ENCODE measurements at regions not wholly inside any gene's neighbourhood (a gene's known extent, or its start where the extent isn't known, plus 50 kb on each side); places are given as distances from the start of the nearest gene placed in this dataset.

DNA sequence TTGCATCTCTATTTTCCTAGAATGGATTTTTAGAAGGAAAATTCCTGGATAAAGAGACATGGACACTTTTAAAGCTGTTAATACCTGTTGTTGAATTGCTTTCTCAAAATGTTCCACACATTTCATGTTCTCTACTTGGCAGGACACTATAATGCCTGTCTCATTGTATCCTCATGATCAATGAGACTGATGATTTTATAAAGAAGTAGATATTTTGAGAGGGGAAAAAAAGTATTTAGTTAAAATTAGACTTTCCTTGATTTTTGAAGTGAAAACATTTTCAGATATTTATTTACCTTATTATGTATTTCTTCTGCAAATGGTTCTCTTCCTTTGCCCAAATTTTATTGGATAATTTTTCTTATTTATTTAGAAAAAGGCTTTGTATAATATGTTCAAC lies 242.5 kb downstream of the MYCN start (continued):
- TF ChIP-seq, protein P1, sequence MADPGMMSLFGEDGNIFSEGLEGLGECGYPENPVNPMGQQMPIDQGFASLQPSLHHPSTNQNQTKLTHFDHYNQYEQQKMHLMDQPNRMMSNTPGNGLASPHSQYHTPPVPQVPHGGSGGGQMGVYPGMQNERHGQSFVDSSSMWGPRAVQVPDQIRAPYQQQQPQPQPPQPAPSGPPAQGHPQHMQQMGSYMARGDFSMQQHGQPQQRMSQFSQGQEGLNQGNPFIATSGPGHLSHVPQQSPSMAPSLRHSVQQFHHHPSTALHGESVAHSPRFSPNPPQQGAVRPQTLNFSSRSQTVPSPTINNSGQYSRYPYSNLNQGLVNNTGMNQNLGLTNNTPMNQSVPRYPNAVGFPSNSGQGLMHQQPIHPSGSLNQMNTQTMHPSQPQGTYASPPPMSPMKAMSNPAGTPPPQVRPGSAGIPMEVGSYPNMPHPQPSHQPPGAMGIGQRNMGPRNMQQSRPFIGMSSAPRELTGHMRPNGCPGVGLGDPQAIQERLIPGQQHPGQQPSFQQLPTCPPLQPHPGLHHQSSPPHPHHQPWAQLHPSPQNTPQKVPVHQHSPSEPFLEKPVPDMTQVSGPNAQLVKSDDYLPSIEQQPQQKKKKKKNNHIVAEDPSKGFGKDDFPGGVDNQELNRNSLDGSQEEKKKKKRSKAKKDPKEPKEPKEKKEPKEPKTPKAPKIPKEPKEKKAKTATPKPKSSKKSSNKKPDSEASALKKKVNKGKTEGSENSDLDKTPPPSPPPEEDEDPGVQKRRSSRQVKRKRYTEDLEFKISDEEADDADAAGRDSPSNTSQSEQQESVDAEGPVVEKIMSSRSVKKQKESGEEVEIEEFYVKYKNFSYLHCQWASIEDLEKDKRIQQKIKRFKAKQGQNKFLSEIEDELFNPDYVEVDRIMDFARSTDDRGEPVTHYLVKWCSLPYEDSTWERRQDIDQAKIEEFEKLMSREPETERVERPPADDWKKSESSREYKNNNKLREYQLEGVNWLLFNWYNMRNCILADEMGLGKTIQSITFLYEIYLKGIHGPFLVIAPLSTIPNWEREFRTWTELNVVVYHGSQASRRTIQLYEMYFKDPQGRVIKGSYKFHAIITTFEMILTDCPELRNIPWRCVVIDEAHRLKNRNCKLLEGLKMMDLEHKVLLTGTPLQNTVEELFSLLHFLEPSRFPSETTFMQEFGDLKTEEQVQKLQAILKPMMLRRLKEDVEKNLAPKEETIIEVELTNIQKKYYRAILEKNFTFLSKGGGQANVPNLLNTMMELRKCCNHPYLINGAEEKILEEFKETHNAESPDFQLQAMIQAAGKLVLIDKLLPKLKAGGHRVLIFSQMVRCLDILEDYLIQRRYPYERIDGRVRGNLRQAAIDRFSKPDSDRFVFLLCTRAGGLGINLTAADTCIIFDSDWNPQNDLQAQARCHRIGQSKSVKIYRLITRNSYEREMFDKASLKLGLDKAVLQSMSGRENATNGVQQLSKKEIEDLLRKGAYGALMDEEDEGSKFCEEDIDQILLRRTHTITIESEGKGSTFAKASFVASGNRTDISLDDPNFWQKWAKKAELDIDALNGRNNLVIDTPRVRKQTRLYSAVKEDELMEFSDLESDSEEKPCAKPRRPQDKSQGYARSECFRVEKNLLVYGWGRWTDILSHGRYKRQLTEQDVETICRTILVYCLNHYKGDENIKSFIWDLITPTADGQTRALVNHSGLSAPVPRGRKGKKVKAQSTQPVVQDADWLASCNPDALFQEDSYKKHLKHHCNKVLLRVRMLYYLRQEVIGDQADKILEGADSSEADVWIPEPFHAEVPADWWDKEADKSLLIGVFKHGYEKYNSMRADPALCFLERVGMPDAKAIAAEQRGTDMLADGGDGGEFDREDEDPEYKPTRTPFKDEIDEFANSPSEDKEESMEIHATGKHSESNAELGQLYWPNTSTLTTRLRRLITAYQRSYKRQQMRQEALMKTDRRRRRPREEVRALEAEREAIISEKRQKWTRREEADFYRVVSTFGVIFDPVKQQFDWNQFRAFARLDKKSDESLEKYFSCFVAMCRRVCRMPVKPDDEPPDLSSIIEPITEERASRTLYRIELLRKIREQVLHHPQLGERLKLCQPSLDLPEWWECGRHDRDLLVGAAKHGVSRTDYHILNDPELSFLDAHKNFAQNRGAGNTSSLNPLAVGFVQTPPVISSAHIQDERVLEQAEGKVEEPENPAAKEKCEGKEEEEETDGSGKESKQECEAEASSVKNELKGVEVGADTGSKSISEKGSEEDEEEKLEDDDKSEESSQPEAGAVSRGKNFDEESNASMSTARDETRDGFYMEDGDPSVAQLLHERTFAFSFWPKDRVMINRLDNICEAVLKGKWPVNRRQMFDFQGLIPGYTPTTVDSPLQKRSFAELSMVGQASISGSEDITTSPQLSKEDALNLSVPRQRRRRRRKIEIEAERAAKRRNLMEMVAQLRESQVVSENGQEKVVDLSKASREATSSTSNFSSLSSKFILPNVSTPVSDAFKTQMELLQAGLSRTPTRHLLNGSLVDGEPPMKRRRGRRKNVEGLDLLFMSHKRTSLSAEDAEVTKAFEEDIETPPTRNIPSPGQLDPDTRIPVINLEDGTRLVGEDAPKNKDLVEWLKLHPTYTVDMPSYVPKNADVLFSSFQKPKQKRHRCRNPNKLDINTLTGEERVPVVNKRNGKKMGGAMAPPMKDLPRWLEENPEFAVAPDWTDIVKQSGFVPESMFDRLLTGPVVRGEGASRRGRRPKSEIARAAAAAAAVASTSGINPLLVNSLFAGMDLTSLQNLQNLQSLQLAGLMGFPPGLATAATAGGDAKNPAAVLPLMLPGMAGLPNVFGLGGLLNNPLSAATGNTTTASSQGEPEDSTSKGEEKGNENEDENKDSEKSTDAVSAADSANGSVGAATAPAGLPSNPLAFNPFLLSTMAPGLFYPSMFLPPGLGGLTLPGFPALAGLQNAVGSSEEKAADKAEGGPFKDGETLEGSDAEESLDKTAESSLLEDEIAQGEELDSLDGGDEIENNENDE (IDR thresholded peaks at IDR 0.05; ENCODE audit: insufficient replicate concordance, low read length): no peak
- no peak for TF ChIP-seq POLR2AphosphoS5 (IDR thresholded peaks at IDR 0.05; ENCODE audit: low read depth, low read length)
- no peak for TF ChIP-seq ASH2L (IDR thresholded peaks at IDR 0.05; ENCODE audit: low read length)

Measured in H1 (cell line).